ENCODE measurements at regions not wholly inside any gene's neighbourhood (a gene's known extent, or its start where the extent isn't known, plus 50 kb on each side); places are given as distances from the start of the nearest gene placed in this dataset.

DNA sequence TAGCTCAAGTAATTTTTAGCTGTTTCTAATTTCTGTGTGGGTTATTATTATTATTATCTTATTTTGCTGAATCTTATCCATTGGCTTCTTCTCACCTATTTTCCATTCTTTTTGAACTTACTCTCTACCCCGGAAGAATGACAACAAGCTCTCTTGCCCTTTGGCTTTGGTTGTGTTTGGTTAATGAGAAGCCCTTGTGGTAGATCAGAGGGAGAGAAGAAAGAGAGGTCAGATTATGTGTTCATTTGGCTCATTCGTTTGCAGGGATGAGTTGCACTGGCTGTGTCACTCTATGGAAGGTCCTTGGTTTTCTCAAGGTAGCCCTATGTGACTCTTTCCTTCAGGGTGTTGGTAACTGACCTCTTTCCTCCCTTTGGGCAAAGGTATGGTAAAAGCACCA is 391.9 kb downstream of the LMO4 start:
- POLR2A ChIA-PET: no interaction called here
- no peak for DNase-seq (ENCODE audit: low read depth)
- no peak overlapping the region for H3K4me3 ChIP-seq (ENCODE audit: low read depth, low read length)
- no peaks in the 10 kb centered on the region for H3K27me3 ChIP-seq (ENCODE audit: control insufficient read depth, insufficient read depth, low read length)
- CTCF ChIA-PET: no interaction called here
- no peaks in the 10 kb centered on the region for H3K36me3 ChIP-seq (ENCODE audit: control insufficient read depth, insufficient read depth, low read length)
- TF ChIP-seq, protein P1, sequence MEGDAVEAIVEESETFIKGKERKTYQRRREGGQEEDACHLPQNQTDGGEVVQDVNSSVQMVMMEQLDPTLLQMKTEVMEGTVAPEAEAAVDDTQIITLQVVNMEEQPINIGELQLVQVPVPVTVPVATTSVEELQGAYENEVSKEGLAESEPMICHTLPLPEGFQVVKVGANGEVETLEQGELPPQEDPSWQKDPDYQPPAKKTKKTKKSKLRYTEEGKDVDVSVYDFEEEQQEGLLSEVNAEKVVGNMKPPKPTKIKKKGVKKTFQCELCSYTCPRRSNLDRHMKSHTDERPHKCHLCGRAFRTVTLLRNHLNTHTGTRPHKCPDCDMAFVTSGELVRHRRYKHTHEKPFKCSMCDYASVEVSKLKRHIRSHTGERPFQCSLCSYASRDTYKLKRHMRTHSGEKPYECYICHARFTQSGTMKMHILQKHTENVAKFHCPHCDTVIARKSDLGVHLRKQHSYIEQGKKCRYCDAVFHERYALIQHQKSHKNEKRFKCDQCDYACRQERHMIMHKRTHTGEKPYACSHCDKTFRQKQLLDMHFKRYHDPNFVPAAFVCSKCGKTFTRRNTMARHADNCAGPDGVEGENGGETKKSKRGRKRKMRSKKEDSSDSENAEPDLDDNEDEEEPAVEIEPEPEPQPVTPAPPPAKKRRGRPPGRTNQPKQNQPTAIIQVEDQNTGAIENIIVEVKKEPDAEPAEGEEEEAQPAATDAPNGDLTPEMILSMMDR (IDR thresholded peaks at IDR 0.05; ENCODE audit: insufficient read depth, low read depth, low read length): no peak

DNA sequence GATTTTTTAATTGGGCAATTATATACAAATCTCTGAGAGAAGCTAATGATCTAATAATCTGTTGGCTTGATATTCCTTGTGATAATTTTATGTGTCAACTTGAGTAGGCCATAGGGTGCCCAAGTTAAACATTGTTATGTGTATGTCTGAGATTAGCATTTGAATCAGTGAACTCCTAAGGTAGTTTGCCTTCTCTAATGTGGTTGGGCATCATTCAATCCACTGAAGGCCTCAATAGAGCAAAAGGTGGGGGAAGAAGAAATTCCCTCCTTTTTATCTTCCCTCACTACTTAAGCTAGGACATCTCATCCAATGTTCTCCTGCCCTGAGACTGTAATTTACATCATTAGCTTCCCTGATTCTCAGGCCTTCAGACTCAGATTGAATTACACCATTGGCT is 394.5 kb downstream of the LMO4 start:
- Histone ChIP-seq H3K36me3 (ENCODE audit: control insufficient read depth, insufficient read depth, low read length) (no peaks in the 10 kb centered on the region), H3K4me3 (ENCODE audit: low read depth, low read length) (no peak overlapping the region), H3K27me3 (ENCODE audit: control insufficient read depth, insufficient read depth, low read length) (no peaks in the 10 kb centered on the region)
- TF ChIP-seq, protein P1 (IDR thresholded peaks at IDR 0.05; ENCODE audit: insufficient read depth, low read depth, low read length): no peak
- no peak for DNase-seq (ENCODE audit: low read depth)
- CTCF ChIA-PET: no interaction called here
- POLR2A ChIA-PET: no interaction called here

DNA sequence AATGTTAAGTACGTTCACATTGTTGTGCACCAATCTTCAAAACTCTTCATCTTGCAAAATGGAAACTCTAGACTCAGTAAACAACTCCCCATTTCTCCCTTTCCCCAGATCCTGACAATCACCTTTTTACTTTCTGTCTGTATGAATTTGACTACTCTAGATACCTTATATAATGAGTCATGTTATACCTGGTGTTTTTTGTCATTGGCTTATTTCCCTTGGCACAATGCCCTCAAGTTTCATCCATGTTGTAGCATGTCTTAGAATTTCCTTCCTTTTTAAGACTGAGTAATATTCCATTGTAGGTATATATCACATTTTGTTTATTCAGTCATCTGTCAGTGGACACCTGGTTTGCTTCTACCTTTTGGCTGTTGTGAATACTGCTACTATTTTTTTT is 399.5 kb downstream of the LMO4 start:
- POLR2A ChIA-PET: no interaction called here
- CTCF ChIA-PET: no interaction called here
- no peaks in the 10 kb centered on the region for H3K36me3 ChIP-seq (ENCODE audit: control insufficient read depth, insufficient read depth, low read length)

DNA sequence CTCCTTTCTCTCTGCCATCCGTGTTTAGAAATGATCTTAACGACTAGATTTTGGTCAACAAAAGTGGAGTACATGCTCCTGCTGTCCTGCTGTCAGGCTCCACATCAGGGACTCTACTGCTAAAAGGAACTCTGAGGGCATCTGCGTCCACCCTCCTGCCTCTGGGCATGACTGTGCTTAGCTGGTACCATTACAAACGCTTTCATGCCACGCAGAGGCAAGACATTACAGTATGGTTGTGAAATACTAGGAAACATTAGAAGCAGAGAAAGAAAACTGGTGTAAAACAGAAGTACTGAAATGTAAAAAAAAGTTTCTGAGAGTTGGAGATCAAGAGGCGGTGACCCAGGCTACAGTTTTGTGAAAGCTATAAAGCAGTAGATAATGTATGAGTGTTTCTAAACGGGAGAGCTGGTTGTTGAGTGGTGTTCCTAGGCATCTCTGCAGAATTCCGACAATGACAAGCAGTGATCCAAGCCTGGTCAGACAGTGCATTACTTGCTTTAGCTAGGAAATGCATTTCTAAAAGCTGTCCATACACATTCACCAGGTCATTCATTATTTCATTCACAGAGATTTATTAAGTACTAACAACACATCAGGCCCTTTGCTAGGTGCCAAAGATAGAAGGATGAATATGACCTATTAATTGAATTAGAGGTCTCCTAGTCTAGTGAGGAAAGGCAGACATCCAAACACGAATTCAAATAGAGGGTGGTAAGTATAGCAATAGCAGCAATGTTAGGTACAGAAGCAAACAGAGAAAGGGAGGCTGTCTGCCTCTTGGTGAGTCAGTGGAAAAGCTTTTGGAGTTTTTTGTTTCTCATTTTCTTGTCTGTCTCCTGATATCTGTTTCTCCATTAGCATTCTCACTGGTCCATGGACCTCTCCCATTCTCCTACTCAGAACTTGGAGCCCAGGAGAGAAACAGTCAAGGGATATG is 401.9 kb downstream of the LMO4 start:
- TF ChIP-seq, protein P1 (IDR thresholded peaks at IDR 0.05; ENCODE audit: insufficient read depth, low read depth, low read length): no peak
- CTCF ChIA-PET: interaction anchor here (0.9 kb wide), 1 partner anchor 14 kb away, joined by 3 read pairs; no protein-coding TSS in a partner anchor
- H3K27me3 ChIP-seq (ENCODE audit: control insufficient read depth, insufficient read depth, low read length): no peaks in the 10 kb centered on the region
- H3K4me3 ChIP-seq (ENCODE audit: low read depth, low read length): no peak overlapping the region
- DNase-seq (ENCODE audit: low read depth): no peak
- POLR2A ChIA-PET: no interaction called here
- no peaks in the 10 kb centered on the region for H3K36me3 ChIP-seq (ENCODE audit: control insufficient read depth, insufficient read depth, low read length)

More for the DNA sequence above, 399.5 kb downstream of the LMO4 start:
- Histone ChIP-seq H3K4me3 (ENCODE audit: low read depth, low read length) (no peak overlapping the region), H3K27me3 (ENCODE audit: control insufficient read depth, insufficient read depth, low read length) (no peaks in the 10 kb centered on the region)
- TF ChIP-seq, protein P1 (IDR thresholded peaks at IDR 0.05; ENCODE audit: insufficient read depth, low read depth, low read length): no peak
- no peak for DNase-seq (ENCODE audit: low read depth)

DNA sequence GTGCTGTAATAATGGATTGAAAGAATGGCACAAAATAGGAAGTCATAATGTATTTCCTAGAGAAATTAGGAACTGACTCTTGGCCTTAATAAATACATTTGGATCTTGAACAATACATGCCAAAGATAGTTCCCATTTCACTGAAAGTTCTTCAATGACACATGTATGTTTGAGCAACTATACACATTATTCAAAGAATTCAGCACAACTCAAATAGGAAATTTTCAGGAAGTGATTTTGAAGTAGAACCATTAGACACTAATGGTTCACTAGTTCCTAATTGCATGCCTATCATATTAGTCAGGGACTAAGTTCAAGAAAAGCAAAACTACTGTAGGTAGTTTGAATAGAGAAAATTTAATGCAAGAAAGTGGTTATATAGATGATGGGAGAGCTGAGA is 404.7 kb downstream of the LMO4 start:
- H3K36me3 ChIP-seq (ENCODE audit: control insufficient read depth, insufficient read depth, low read length): no peaks in the 10 kb centered on the region
- no peaks in the 10 kb centered on the region for H3K27me3 ChIP-seq (ENCODE audit: control insufficient read depth, insufficient read depth, low read length)
- DNase-seq (ENCODE audit: low read depth): no peak
- H3K4me3 ChIP-seq (ENCODE audit: low read depth, low read length): no peak overlapping the region
- POLR2A ChIA-PET: no interaction called here
- CTCF ChIA-PET: no interaction called here
- TF ChIP-seq, protein P1 (IDR thresholded peaks at IDR 0.05; ENCODE audit: insufficient read depth, low read depth, low read length): no peak
